Keratinocyte (primary cell): ENCODE measurements at regions not wholly inside any gene's neighbourhood (a gene's known extent, or its start where the extent isn't known, plus 50 kb on each side); places are given as distances from the start of the nearest gene placed in this dataset.

ENCODE experiments used
- CTCF ChIP-seq, 3 experiments: IDR thresholded peaks in 1 of 3; conservative IDR thresholded peaks in 1 of 3; optimal IDR thresholded peaks in 1 of 3; 2 replicates in 2 of 3; 3 replicates in 1 of 3; pipeline versions ENCODE3 to v1.5.1; 2011; ENCODE audit warnings: low read length in 3 of 3, mild to moderate bottlenecking in 3 of 3, moderate library complexity in 2 of 3, control low read depth in 1 of 3, inconsistent platforms in 1 of 3; ENCODE audit not compliant: insufficient read depth in 2 of 3; ENCODE audit errors: extremely low read depth in 1 of 3
- EZH2 ChIP-seq: IDR thresholded peaks from one replicate; pipeline ENCODE4 v1.6.1; 2012; ENCODE audit warnings: inconsistent platforms, mild to moderate bottlenecking, low read length, moderate library complexity

GRCh38 chr2:145511946-145512345 lies 992.0 kb upstream of the ZEB2 start:
- no peak for TF ChIP-seq CTCF (optimal IDR thresholded peaks at IDR 0.05 in 1 of 3, IDR thresholded peaks at IDR 0.05 in 1 of 3, conservative IDR thresholded peaks at IDR 0.05 in 1 of 3; ENCODE audit: extremely low read depth in 1 of 3, insufficient read depth in 2 of 3, low read length in 3 of 3)
- TF ChIP-seq EZH2, result no peak
